WI38 (cell line): ENCODE measurements at regions not wholly inside any gene's neighbourhood (a gene's known extent, or its start where the extent isn't known, plus 50 kb on each side); places are given as distances from the start of the nearest gene placed in this dataset.

Experiments used
- H3K4me3 ChIP-seq: 2 replicates; pipeline ENCODE4 v1.5.1; 2011; ENCODE audit warnings: low read depth, mild to moderate bottlenecking, control low read depth, low read length
- TF ChIP-seq, protein P1 (sequence below): IDR thresholded peaks from 2 replicates; pipeline ENCODE4 v1.5.1; 2012; ENCODE audit warnings: low read depth, mild to moderate bottlenecking, control low read depth, low read length

DNA sequence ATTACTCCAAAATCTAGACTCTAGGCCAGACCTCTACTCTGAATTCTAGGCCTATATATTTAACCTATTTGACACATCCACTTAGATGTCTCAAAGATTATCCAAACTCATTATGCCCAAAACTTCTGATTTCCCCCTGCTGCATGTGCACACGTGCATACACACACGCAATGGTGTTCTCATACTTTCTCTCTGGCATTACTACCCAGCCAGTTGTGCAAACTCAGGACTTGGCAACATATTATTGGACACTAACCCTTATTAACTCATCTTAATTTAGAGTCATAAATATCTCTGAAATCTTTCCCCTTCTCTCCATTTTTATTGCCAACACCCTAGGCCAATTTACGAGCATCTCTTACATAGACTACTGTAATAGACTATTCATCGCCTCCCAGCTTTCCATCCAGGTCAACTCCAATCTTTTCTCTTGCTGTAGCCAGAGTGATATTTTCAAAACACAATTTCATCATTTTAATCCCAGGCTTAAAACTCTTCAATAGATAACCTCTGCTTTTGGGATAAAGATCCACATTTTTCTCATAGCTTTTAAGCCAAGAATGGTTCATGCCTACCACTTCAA is 141.2 kb upstream of the VLDLR start:
- H3K4me3 ChIP-seq = no peak overlapping the region
- TF ChIP-seq, protein P1, sequence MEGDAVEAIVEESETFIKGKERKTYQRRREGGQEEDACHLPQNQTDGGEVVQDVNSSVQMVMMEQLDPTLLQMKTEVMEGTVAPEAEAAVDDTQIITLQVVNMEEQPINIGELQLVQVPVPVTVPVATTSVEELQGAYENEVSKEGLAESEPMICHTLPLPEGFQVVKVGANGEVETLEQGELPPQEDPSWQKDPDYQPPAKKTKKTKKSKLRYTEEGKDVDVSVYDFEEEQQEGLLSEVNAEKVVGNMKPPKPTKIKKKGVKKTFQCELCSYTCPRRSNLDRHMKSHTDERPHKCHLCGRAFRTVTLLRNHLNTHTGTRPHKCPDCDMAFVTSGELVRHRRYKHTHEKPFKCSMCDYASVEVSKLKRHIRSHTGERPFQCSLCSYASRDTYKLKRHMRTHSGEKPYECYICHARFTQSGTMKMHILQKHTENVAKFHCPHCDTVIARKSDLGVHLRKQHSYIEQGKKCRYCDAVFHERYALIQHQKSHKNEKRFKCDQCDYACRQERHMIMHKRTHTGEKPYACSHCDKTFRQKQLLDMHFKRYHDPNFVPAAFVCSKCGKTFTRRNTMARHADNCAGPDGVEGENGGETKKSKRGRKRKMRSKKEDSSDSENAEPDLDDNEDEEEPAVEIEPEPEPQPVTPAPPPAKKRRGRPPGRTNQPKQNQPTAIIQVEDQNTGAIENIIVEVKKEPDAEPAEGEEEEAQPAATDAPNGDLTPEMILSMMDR = no peak

DNA sequence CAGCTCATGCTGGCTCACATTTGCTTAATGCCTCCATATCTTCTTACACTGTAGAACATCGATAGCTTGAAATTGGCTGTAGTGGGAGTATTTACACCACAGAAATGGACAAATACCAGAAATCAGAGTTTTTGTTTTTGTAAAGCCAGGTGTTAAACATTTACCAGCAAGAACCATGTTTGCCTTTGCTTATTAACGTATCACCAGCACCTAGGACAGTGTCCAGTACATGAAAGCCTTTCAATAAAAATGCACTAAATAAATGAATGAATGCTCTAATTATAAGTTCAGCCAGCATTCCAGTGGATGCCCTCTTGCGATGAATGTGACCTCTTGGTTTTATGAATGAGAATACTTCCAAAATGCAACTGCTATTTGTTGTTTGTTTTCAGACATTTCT is 140.4 kb upstream of the VLDLR start:
- TF ChIP-seq, protein P1 = no peak
- no peak overlapping the region for H3K4me3 ChIP-seq

DNA sequence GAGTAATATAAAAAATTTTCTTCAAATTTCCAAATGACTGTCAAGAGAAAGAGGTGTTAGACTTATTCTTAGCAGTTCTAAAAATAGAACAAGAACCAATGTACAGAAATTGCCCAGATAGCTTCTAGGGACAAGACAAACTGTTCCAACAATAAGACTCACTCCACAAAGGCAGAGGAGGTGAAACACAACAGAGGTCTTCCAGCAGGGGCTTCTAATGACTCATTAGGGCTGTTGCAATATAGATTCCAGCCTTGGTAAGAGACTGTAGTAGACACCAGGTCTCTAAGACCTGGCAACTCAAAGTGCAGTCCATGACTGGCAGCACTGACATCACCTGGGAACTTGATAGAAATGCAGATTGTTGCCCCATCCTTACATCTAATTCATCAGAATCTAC is 134.6 kb upstream of the VLDLR start:
- TF ChIP-seq, protein P1 = no peak
- H3K4me3 ChIP-seq = no peak overlapping the region

DNA sequence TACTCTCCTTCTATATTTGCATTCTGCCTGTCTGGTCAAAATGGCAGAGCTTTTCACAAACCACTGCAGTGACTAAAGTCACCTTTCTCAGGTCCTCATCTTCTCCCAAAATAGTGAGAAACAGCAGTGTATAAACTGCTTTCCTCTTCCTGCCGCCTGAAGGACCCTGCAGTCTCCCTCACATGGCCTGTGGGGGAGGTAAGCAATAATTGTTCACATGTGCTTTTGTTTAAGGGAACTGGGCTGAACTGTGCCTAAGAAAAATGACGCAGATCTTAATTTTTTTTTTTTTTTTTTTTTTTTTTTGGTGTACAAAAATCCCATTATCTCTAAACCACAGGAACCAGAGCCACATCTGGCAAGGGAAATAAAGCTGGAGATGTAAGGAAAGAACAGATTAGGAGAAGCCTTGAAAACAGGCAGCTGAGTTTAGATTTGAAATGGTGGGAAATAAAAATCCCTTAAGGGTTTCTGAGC is 131.7 kb upstream of the VLDLR start:
- no peak overlapping the region for H3K4me3 ChIP-seq
- TF ChIP-seq, protein P1 = no peak

DNA sequence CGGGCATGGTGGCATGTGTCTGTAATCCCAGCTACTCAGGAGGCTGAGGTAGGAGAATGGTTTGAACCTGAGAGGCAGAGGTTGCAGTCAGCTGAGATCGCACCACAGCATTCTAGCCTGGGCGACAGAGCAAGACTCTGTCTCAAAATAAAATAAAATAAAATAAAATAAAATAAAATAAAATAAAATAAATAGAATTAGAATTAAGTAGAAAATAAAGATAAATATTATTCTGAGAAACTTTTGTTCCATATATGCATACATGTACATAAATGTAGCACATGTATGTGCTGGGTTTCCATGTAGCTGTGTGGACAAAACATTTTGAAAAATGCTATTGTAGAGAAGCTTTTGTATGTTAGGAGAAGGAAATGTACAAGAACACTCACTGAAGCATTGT is 129.4 kb upstream of the VLDLR start:
- TF ChIP-seq, protein P1 = no peak

DNA sequence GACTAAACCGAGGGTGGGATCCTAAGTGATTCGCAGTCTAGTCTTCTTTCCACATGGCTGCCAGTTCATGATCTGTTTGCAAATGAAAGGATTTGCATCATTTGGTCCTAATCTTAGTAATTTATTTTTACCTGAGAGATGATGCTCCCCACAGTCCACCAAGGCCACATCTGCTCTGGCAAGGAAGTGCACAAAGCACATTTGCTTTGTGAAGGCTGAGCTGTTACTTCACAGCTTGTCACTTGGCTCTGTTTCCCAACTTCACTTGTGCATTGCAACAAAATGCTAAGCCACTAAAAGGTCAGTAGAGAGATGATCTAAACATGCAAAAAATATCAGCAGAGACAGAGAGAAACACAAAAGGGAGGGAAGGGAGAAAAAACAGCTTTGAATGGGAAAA is 128.5 kb upstream of the VLDLR start:
- no peak overlapping the region for H3K4me3 ChIP-seq
- TF ChIP-seq, protein P1 = no peak

More for the DNA sequence above, 129.4 kb upstream of the VLDLR start:
- no peak overlapping the region for H3K4me3 ChIP-seq

DNA sequence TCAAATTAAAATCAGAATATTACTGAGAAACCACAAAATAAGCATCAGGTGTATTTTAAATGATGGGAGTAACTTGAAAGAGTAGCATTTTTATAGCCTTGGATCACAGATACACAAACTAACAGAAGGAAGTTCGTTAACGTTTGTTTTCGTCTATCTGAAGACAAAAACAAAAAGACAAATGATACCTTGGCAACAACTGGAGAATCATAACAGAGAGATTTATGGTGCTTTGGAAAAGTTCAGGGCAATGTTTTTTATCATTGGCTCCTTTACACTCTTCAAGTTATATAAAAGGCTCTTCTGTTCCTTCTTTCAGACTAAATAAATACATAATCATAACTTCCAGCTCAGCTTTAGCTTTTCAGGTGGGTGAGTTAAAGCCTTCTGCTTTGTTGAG is 128.1 kb upstream of the VLDLR start:
- H3K4me3 ChIP-seq = no peak overlapping the region
- TF ChIP-seq, protein P1 = no peak
